IPS-18a (cell line): ENCODE measurements at regions not wholly inside any gene's neighbourhood (a gene's known extent, or its start where the extent isn't known, plus 50 kb on each side); places are given as distances from the start of the nearest gene placed in this dataset.
A peak's percentile ranks its signal among the peaks of the same experiment; 100 is the strongest.

Source experiments
- H3K27ac ChIP-seq: one replicate; pipeline ENCODE4 v1.5.1; 2013; ENCODE audit warnings: low read length
- H3K27me3 ChIP-seq: one replicate; pipeline ENCODE4 v1.6.1; 2013; ENCODE audit warnings: mild to moderate bottlenecking, low read length; ENCODE audit not compliant: control insufficient read depth, insufficient read depth
- H3K36me3 ChIP-seq: one replicate; pipeline ENCODE4 v1.6.1; 2013; ENCODE audit warnings: low read depth, low read length; ENCODE audit not compliant: control insufficient read depth
- H3K4me1 ChIP-seq: one replicate; pipeline ENCODE4 v1.6.1; 2013; ENCODE audit warnings: low read depth, low read length; ENCODE audit not compliant: control insufficient read depth
- H3K4me3 ChIP-seq: one replicate; pipeline ENCODE4 v1.5.1; 2013; ENCODE audit warnings: low read length
- H3K9ac ChIP-seq: one replicate; pipeline ENCODE4 v1.6.1; 2013; ENCODE audit warnings: mild to moderate bottlenecking, low read length, moderate library complexity
- H3K9me3 ChIP-seq: one replicate; pipeline ENCODE4 v1.6.1; 2013; ENCODE audit warnings: low read depth, low read length; ENCODE audit not compliant: control insufficient read depth

- Histone ChIP-seq H3K4me3 (no peak overlapping the region), H3K9ac (no peak overlapping the region), H3K4me1 (peaks cover 3% of the 10 kb centered on the region), H3K36me3 (no peaks in the 10 kb centered on the region), H3K9me3 (no peaks in the 10 kb centered on the region), H3K27ac (no peak overlapping the region), H3K27me3 (no peaks in the 10 kb centered on the region)
Observed at GRCh38 chr2:160931531-160931930, 228.7 kb upstream of the TANK start.

- Histone ChIP-seq H3K27me3 (no peaks in the 10 kb centered on the region), H3K27ac (no peak overlapping the region), H3K9ac (no peak overlapping the region), H3K9me3 (no peaks in the 10 kb centered on the region), H3K4me3 (no peak overlapping the region), H3K36me3 (no peaks in the 10 kb centered on the region), H3K4me1 (peaks cover 3% of the 10 kb centered on the region)
Observed at GRCh38 chr2:160932960-160933359, 227.3 kb upstream of the TANK start.

- Histone ChIP-seq H3K4me3 (no peak overlapping the region), H3K36me3 (no peaks in the 10 kb centered on the region), H3K27ac (no peak overlapping the region), H3K27me3 (no peaks in the 10 kb centered on the region), H3K9me3 (no peaks in the 10 kb centered on the region), H3K4me1 (peaks cover 3% of the 10 kb centered on the region), H3K9ac (no peak overlapping the region)
Observed at GRCh38 chr2:160934263-160934662, 226.0 kb upstream of the TANK start.

- no peak overlapping the region for H3K4me3 ChIP-seq
- no peak overlapping the region for H3K9ac ChIP-seq
- no peaks in the 10 kb centered on the region for H3K36me3 ChIP-seq
- no peak overlapping the region for H3K27ac ChIP-seq
- peaks cover 3% of the 10 kb centered on the region for H3K4me1 ChIP-seq
- H3K9me3 ChIP-seq = no peaks in the 10 kb centered on the region
- H3K27me3 ChIP-seq = no peaks in the 10 kb centered on the region
Observed at GRCh38 chr2:160934991-160935390, 225.2 kb upstream of the TANK start.

GRCh38 chr2:160936044-160936806, 224.0 kb upstream of the TANK start:
- Histone ChIP-seq H3K4me3 (no peak overlapping the region), H3K27ac (no peak overlapping the region), H3K4me1 (peaks cover 3% of the 10 kb centered on the region), H3K27me3 (no peaks in the 10 kb centered on the region), H3K9me3 (no peaks in the 10 kb centered on the region), H3K36me3 (no peaks in the 10 kb centered on the region), H3K9ac (no peak overlapping the region)

GRCh38 chr2:160940271-160940670, 220.0 kb upstream of the TANK start:
- no peaks in the 10 kb centered on the region for H3K27me3 ChIP-seq
- no peaks in the 10 kb centered on the region for H3K9me3 ChIP-seq
- H3K9ac ChIP-seq = no peak overlapping the region
- H3K27ac ChIP-seq = no peak overlapping the region
- H3K36me3 ChIP-seq = no peaks in the 10 kb centered on the region
- no peak overlapping the region for H3K4me3 ChIP-seq
- peaks cover 14% of the 10 kb centered on the region for H3K4me1 ChIP-seq

GRCh38 chr2:160940699-160941098, 219.5 kb upstream of the TANK start:
- no peak overlapping the region for H3K27ac ChIP-seq

GRCh38 chr2:160941290-160941846, 218.9 kb upstream of the TANK start:
- H3K27ac ChIP-seq = no peak overlapping the region
- no peak overlapping the region for H3K4me3 ChIP-seq
- H3K4me1 ChIP-seq = peaks cover 14% of the 10 kb centered on the region
- H3K9ac ChIP-seq = no peak overlapping the region
- no peaks in the 10 kb centered on the region for H3K36me3 ChIP-seq
- H3K9me3 ChIP-seq = no peaks in the 10 kb centered on the region
- H3K27me3 ChIP-seq = no peaks in the 10 kb centered on the region

More at GRCh38 chr2:160940699-160941098, 219.5 kb upstream of the TANK start:
- H3K4me3 ChIP-seq = no peak overlapping the region
- no peak overlapping the region for H3K9ac ChIP-seq
- H3K36me3 ChIP-seq = no peaks in the 10 kb centered on the region
- H3K4me1 ChIP-seq = peaks cover 14% of the 10 kb centered on the region
- H3K27me3 ChIP-seq = no peaks in the 10 kb centered on the region
- H3K9me3 ChIP-seq = no peaks in the 10 kb centered on the region

GRCh38 chr2:160942476-160943142, 217.6 kb upstream of the TANK start:
- no peaks in the 10 kb centered on the region for H3K36me3 ChIP-seq
- H3K4me3 ChIP-seq = peak overlapping the region; percentile 29
- no peak overlapping the region for H3K27ac ChIP-seq
- no peaks in the 10 kb centered on the region for H3K9me3 ChIP-seq
- peaks cover 14% of the 10 kb centered on the region for H3K4me1 ChIP-seq
- no peak overlapping the region for H3K9ac ChIP-seq
- no peaks in the 10 kb centered on the region for H3K27me3 ChIP-seq

GRCh38 chr2:160943414-160943813, 216.8 kb upstream of the TANK start:
- no peaks in the 10 kb centered on the region for H3K36me3 ChIP-seq
- H3K4me3 ChIP-seq = no peak overlapping the region
- H3K9ac ChIP-seq = no peak overlapping the region
- H3K4me1 ChIP-seq = peaks cover 14% of the 10 kb centered on the region
- H3K27ac ChIP-seq = no peak overlapping the region
- no peaks in the 10 kb centered on the region for H3K9me3 ChIP-seq
- H3K27me3 ChIP-seq = no peaks in the 10 kb centered on the region

- Histone ChIP-seq H3K36me3 (no peaks in the 10 kb centered on the region), H3K4me1 (no peaks in the 10 kb centered on the region), H3K27me3 (no peaks in the 10 kb centered on the region), H3K9me3 (no peaks in the 10 kb centered on the region), H3K4me3 (no peak overlapping the region), H3K27ac (no peak overlapping the region), H3K9ac (no peak overlapping the region)
Observed at GRCh38 chr2:160952464-160953254, 207.6 kb upstream of the TANK start.
